T-cell (primary cell): ENCODE measurements at regions not wholly inside any gene's neighbourhood (a gene's known extent, or its start where the extent isn't known, plus 50 kb on each side); places are given as distances from the start of the nearest gene placed in this dataset.

Experiments used
- ATAC-seq, 4 experiments: fragments of 200-7000 bp in 3 of 4; fragments of 150-1000 bp in 1 of 4; cut with Tn5 transposase; replicated peaks in 1 of 4; 1 replicate in 3 of 4; 2 replicates in 1 of 4; pipeline ENCODE4 v1.10.0; 2021; ENCODE audit warnings: moderate library complexity in 3 of 4, mild to moderate bottlenecking in 2 of 4, moderate number of reproducible peaks in 1 of 4
- CTCF ChIA-PET, 2 donors: fragments of 300-600 bp; sonication (Branson Sonifier 250); formaldehyde crosslinking; loops; one replicate each; lab custom pipeline; 2022; ENCODE audit warnings: antibody characterized with exemption in 2 of 2; lab: Charles Lee
- POLR2A ChIA-PET, 2 donors: fragments of 300-600 bp; sonication (Branson Sonifier 250); formaldehyde crosslinking; loops; one replicate each; lab custom pipeline; 2022; ENCODE audit warnings: antibody characterized with exemption in 2 of 2; lab: Charles Lee
- DNase-seq, 35 experiments: peaks; one replicate each; pipeline versions ENCODE4 v3.0.0 to v3.0.0-alpha.2; 2013 to 2023
- H3K27ac ChIP-seq: one replicate; pipeline ENCODE4 v1.5.1; 2013; ENCODE audit warnings: low read length
- H3K27me3 ChIP-seq, 2 experiments: replicated peaks in 1 of 2; 1 replicate in 1 of 2; 2 replicates in 1 of 2; pipeline versions ENCODE4 v1.6.1 to v1.7.0; 2013; ENCODE audit warnings: low read length in 1 of 2, mixed read lengths in 1 of 2; ENCODE audit not compliant: control insufficient read depth in 2 of 2, insufficient read depth in 2 of 2; ENCODE audit errors: extremely low read depth in 1 of 2
- H3K36me3 ChIP-seq, 2 donors: 1 replicate in 1 of 2; 2 replicates in 1 of 2; pipeline versions ENCODE4 v1.6.1 to v1.7.0; 2013; ENCODE audit warnings: low read length in 1 of 2; ENCODE audit not compliant: control insufficient read depth in 2 of 2, insufficient read depth in 1 of 2; ENCODE audit errors: extremely low read depth in 1 of 2
- H3K4me1 ChIP-seq, 2 experiments: 1 replicate in 1 of 2; 2 replicates in 1 of 2; pipeline versions ENCODE4 v1.6.1 to v1.7.0; 2013; ENCODE audit warnings: low read length in 2 of 2, mixed read lengths in 1 of 2; ENCODE audit not compliant: insufficient read depth in 2 of 2, control insufficient read depth in 1 of 2; ENCODE audit errors: extremely low read depth in 1 of 2
- H3K4me3 ChIP-seq, 2 donors: 1 replicate in 1 of 2; 2 replicates in 1 of 2; pipeline versions ENCODE4 v1.5.1 to v1.7.0; 2013; ENCODE audit warnings: mild to moderate bottlenecking in 2 of 2, low read length in 1 of 2, moderate library complexity in 1 of 2; ENCODE audit not compliant: control insufficient read depth in 1 of 2; ENCODE audit errors: extremely low read depth in 1 of 2
- H3K9me3 ChIP-seq: 2 replicates; pipeline ENCODE4 v1.7.0; 2013
- H3K27ac Mint-ChIP-seq, 2 donors: one replicate each; pipeline ENCODE4 v1.8.0; 2020 to 2021; ENCODE audit warnings: mild to moderate bottlenecking in 2 of 2, mixed read lengths in 2 of 2
- H3K27me3 Mint-ChIP-seq, 2 donors: one replicate each; pipeline ENCODE4 v1.8.0; 2021 to 2022; ENCODE audit warnings: mixed read lengths in 2 of 2
- H3K36me3 Mint-ChIP-seq: one replicate; pipeline ENCODE4 v1.8.0; 2021; ENCODE audit warnings: mixed read lengths
- H3K4me1 Mint-ChIP-seq, 3 donors: one replicate each; pipeline ENCODE4 v1.8.0; 2020 to 2022; ENCODE audit warnings: mixed read lengths in 3 of 3, mild to moderate bottlenecking in 1 of 3
- H3K4me3 Mint-ChIP-seq, 3 donors: one replicate each; pipeline ENCODE4 v1.8.0; 2020 to 2022; ENCODE audit warnings: mild to moderate bottlenecking in 3 of 3, mixed read lengths in 3 of 3, moderate library complexity in 3 of 3
- H3K9me3 Mint-ChIP-seq, 3 donors: one replicate each; pipeline ENCODE4 v1.8.0; 2020 to 2022; ENCODE audit warnings: mixed read lengths in 3 of 3
- WGBS: methylation state at CpG from one replicate; pipeline ENCODE4 v1.1.5; 2013; ENCODE audit warnings: missing lambda C conversion rate; ENCODE audit not compliant: insufficient coverage; 5-methylcytosine and 5-hydroxymethylcytosine counted together

DNA sequence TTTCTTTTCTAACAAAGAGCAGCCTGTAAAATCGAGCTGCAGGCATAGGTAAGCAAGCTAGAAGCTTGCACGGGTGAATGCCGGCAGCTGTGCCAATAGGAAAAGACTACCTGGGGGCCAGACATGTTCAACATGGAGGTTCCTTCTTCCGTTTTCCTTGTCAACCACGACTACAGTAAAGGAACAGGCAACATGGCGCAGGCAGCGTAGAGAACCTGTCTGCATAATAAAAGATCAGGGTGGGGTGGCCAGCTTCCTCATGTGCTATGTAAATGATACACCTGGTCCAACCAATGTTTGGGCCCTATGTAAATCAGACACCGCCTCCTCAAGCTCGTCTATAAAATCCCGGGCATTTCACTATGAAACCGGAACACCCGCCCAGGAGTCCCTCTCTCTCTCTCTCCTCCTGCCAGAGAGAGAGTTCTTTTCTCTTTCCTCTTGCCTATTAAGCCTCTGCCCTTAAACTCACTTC is 103.8 kb upstream of the LIFR start:
- DNase-seq (no peak), ATAC-seq (no peak)
- CTCF ChIA-PET, result no interaction called here
- POLR2A ChIA-PET, result no interaction called here
- no peaks in the 10 kb centered on the region for H3K4me1 ChIP-seq
- H3K36me3 ChIP-seq, result no peaks in the 10 kb centered on the region
- WGBS, result 68% methylated on average over 11 of the region's 12 CpGs
- H3K36me3 Mint-ChIP-seq, result no peaks in the 10 kb centered on the region
- H3K9me3 Mint-ChIP-seq, result no peaks in the 10 kb centered on the region
- H3K27me3 Mint-ChIP-seq, result peaks cover 18 to 39% of the 10 kb centered on the region in 2 donors
- H3K4me3 ChIP-seq, result no peak overlapping the region
- H3K4me1 Mint-ChIP-seq, result no peaks in the 10 kb centered on the region
- H3K27ac ChIP-seq, result no peak overlapping the region
- H3K9me3 ChIP-seq, result no peaks in the 10 kb centered on the region
- H3K4me3 Mint-ChIP-seq, result no peak overlapping the region
- H3K27me3 ChIP-seq, result peaks cover 0 to under 1% of the 10 kb centered on the region in 2 experiments
- no peak overlapping the region for H3K27ac Mint-ChIP-seq

DNA sequence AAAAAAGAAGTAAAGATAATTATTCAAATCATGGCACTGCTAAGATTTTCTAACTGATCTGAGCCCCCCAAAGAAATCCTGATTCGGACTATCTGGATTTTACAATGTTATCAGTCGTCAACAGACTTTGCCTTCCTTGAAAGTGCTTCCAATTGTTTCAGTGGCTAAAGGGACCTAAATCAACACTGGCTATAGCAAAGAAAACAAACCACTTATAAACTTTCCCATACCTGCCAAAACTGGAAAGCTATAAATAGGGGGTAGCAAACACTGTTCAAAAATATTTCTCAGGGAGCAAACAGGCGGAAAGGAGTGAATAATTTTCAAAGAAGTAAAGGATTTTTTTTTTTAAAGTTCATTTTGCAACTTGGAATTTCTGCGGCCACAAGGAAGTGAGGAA is 105.6 kb upstream of the LIFR start:
- H3K36me3 Mint-ChIP-seq, result no peaks in the 10 kb centered on the region
- no peaks in the 10 kb centered on the region for H3K9me3 Mint-ChIP-seq
- no CpG with 5 or more reads among the region's 4 CpGs for WGBS

DNA sequence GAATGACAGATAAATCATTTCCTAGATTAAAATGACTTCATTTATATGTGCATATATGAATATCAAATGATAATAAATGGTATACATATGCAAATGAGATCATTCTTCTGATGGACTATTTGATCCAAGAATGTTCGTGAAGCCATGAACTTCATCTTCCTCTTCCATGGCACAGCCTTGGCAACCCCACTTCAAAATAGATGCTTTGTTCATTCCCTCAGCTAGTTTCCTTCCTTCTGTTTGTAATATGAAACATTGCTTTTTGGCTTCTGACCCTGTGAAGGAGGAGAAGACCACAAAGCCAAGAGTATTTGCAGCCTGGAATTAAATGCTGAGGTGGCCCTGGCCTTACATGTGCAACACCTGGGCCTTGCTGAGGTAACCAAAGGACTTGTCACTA is 106.8 kb upstream of the LIFR start:
- peaks cover 27 to 34% of the 10 kb centered on the region in 2 donors for H3K27me3 Mint-ChIP-seq

More for the DNA sequence above, 105.6 kb upstream of the LIFR start:
- H3K27ac ChIP-seq, result no peak overlapping the region
- no peaks in the 10 kb centered on the region for H3K36me3 ChIP-seq
- no peaks in the 10 kb centered on the region for H3K4me1 ChIP-seq
- ATAC-seq (no peak), DNase-seq (no peak)
- peaks cover 0 to 4% of the 10 kb centered on the region in 2 experiments for H3K27me3 ChIP-seq
- H3K9me3 ChIP-seq, result no peaks in the 10 kb centered on the region
- Mint-ChIP-seq H3K4me1 (no peaks in the 10 kb centered on the region), H3K4me3 (no peak overlapping the region), H3K27me3 (peaks cover 25 to 45% of the 10 kb centered on the region in 2 donors), H3K27ac (no peak overlapping the region)
- POLR2A ChIA-PET, result no interaction called here
- no peak overlapping the region for H3K4me3 ChIP-seq
- CTCF ChIA-PET, result no interaction called here

DNA sequence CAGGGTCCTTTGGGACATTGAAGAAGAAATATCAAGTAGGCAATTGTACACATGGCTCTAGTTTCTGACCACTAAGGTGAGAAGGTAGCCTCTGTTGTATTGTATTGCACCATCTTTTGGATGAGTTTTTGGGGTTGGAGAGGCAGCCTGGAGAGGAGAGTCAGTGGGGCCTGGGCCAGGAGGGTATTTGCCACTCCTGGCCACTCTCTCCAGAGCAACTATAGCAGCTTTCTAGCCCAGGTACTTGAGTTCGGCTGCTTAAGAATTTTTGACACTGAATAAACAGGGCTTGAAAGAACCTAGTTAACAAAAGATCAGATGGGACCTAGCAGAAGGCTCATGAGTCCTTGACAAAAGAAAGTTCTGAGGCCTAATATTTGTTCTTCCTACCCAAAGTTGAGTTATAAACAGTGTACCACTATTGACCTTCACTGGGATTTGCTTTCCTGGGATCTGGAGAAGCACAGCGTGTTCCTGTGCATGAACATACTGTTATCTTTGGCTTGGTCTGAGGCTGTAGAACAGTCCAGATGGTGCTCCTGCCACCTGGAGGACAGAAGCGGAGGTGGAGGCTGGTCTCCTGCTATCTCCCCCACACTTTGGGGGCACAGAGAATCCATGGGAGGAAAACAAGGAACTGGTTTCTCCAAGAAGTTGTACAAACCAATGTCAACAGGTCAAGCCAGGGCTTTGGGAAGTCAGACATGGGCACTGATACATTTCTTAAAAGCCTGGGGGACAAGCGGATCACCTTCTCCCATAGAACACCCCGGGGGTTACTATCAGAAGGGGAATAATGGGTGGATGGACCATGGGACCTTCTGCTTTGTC is 110.4 kb upstream of the LIFR start:
- H3K4me3 Mint-ChIP-seq, result no peak overlapping the region
- ChIA-PET POLR2A (interaction anchor here in 1 of 2 donors (0.7 kb wide), 1 partner anchor 50 kb away, joined by 3 read pairs; no protein-coding TSS in a partner anchor), CTCF (interaction anchor here in 1 of 2 donors (0.9 to 1.5 kb wide), 2 partner anchors 225 kb away, joined by 3 to 6 read pairs; no protein-coding TSS in a partner anchor)
- ATAC-seq (no peak), DNase-seq (peak in 1 of 35 experiments; percentile 1)
- Histone ChIP-seq H3K4me1 (no peaks in the 10 kb centered on the region), H3K27ac (no peak overlapping the region), H3K27me3 (peaks cover 0 to 4% of the 10 kb centered on the region in 2 experiments), H3K9me3 (no peaks in the 10 kb centered on the region), H3K4me3 (no peak overlapping the region), H3K36me3 (no peaks in the 10 kb centered on the region)
- H3K4me1 Mint-ChIP-seq, result no peaks in the 10 kb centered on the region
- H3K36me3 Mint-ChIP-seq, result no peaks in the 10 kb centered on the region
- 67% methylated on average over 2 of the region's 5 CpGs for WGBS
- peaks cover 19 to 29% of the 10 kb centered on the region in 2 donors for H3K27me3 Mint-ChIP-seq
- H3K27ac Mint-ChIP-seq, result no peak overlapping the region
- H3K9me3 Mint-ChIP-seq, result no peaks in the 10 kb centered on the region

More for the DNA sequence above, 106.8 kb upstream of the LIFR start:
- Histone ChIP-seq H3K36me3 (no peaks in the 10 kb centered on the region), H3K27ac (no peak overlapping the region), H3K9me3 (no peaks in the 10 kb centered on the region), H3K27me3 (peaks cover 0 to 4% of the 10 kb centered on the region in 2 experiments), H3K4me1 (no peaks in the 10 kb centered on the region), H3K4me3 (no peak overlapping the region)
- Mint-ChIP-seq H3K4me1 (no peaks in the 10 kb centered on the region), H3K9me3 (no peaks in the 10 kb centered on the region), H3K4me3 (no peak overlapping the region), H3K36me3 (no peaks in the 10 kb centered on the region), H3K27ac (no peak overlapping the region)
- POLR2A ChIA-PET, result no interaction called here
- no CpG with 5 or more reads among the region's 1 CpG for WGBS
- DNase-seq (no peak), ATAC-seq (no peak)
- CTCF ChIA-PET, result no interaction called here

DNA sequence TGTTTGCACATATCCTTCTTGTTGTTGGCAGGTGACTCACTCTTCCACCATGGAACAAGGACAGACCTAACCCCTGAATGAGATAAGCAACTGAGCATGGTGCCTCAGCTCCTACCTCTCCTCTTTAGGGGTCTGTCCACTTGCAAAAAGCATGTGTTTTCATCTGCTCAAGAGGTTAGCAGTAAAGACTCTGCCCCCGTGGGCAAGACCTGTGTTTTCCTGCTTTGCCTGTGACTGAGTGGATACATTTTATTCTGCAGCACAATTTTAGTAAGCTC is 111.0 kb upstream of the LIFR start:
- DNase-seq, result no peak
- no peak overlapping the region for H3K27ac ChIP-seq
- Mint-ChIP-seq H3K4me3 (no peak overlapping the region), H3K9me3 (no peaks in the 10 kb centered on the region), H3K27ac (no peak overlapping the region), H3K36me3 (no peaks in the 10 kb centered on the region), H3K4me1 (no peaks in the 10 kb centered on the region), H3K27me3 (peaks cover 15 to 27% of the 10 kb centered on the region in 2 donors)
- H3K27me3 ChIP-seq, result peaks cover under 1 to 4% of the 10 kb centered on the region in 2 experiments
- H3K4me1 ChIP-seq, result no peaks in the 10 kb centered on the region
- ChIA-PET POLR2A (interaction anchor here in 1 of 2 donors (0.7 kb wide), 1 partner anchor 50 kb away, joined by 3 read pairs; no protein-coding TSS in a partner anchor), CTCF (interaction anchor here in 1 of 2 donors (1.5 kb wide), 1 partner anchor 226 kb away, joined by 6 read pairs; no protein-coding TSS in a partner anchor)
- ATAC-seq, result no peak
- H3K4me3 ChIP-seq, result no peak overlapping the region
- 60% methylated on average over 1 of the region's 1 CpG for WGBS
- H3K36me3 ChIP-seq, result no peaks in the 10 kb centered on the region
- H3K9me3 ChIP-seq, result no peaks in the 10 kb centered on the region

DNA sequence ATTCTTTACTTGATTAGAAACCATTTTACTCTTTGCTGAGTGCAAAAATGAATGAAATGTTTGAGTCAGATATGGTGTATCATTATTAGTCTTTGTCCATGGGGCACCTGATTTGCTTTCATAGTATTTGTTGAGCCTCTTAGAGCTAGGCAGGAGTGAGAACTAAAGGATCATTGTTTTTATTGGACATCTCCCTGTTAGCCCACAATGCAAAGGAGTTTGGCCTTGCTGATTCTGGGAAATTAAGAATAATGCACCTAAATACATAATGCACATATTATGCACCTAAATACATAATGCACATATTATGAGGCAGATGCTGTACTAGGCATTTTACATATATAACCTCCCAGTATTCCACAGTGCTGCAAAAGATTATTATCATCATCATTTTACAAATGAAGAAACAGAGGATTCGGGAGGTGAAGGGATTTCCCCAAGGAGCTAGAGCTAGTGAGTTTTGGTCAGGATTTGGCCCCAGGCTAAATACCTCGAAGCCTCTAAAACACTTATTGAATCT is 113.0 kb upstream of the LIFR start:
- Mint-ChIP-seq H3K36me3 (no peaks in the 10 kb centered on the region), H3K4me1 (no peaks in the 10 kb centered on the region), H3K27me3 (peaks cover 16 to 27% of the 10 kb centered on the region in 2 donors), H3K9me3 (no peaks in the 10 kb centered on the region), H3K27ac (no peak overlapping the region), H3K4me3 (no peak overlapping the region)
- no peaks in the 10 kb centered on the region for H3K9me3 ChIP-seq
- H3K4me3 ChIP-seq, result no peak overlapping the region
- WGBS, result no CpG with 5 or more reads among the region's 2 CpGs
- ATAC-seq (no peak), DNase-seq (no peak)
- H3K4me1 ChIP-seq, result no peaks in the 10 kb centered on the region
- H3K27ac ChIP-seq, result no peak overlapping the region
- POLR2A ChIA-PET, result no interaction called here
- peaks cover 2 to 4% of the 10 kb centered on the region in 2 experiments for H3K27me3 ChIP-seq
- CTCF ChIA-PET, result no interaction called here
- no peaks in the 10 kb centered on the region for H3K36me3 ChIP-seq
